ENCODE measurements at regions not wholly inside any gene's neighbourhood (a gene's known extent, or its start where the extent isn't known, plus 50 kb on each side); places are given as distances from the start of the nearest gene placed in this dataset.

- TF ChIP-seq CTCF (IDR thresholded peaks at IDR 0.05) (no peak), EP300 (IDR thresholded peaks at IDR 0.05) (no peak), POLR2A (IDR thresholded peaks at IDR 0.05) (no peak)
Measured at GRCh38 chr12:60920841-60921495, 1325.1 kb downstream of the SLC16A7 start.
